HG03135 (cell line): ENCODE measurements at regions not wholly inside any gene's neighbourhood (a gene's known extent, or its start where the extent isn't known, plus 50 kb on each side); places are given as distances from the start of the nearest gene placed in this dataset.
"Not testable (repeated sequence)": the region's sequence is repeated elsewhere in the genome, so short reads cannot be mapped to it uniquely, and the experiment has no call there.

Experiments used
- ATAC-seq: cut with Tn5 transposase; IDR thresholded peaks from one replicate; pipeline ENCODE4 v1.9.1; 2021; ENCODE audit warnings: mild to moderate bottlenecking, moderate library complexity; ENCODE audit not compliant: unreplicated experiment

DNA sequence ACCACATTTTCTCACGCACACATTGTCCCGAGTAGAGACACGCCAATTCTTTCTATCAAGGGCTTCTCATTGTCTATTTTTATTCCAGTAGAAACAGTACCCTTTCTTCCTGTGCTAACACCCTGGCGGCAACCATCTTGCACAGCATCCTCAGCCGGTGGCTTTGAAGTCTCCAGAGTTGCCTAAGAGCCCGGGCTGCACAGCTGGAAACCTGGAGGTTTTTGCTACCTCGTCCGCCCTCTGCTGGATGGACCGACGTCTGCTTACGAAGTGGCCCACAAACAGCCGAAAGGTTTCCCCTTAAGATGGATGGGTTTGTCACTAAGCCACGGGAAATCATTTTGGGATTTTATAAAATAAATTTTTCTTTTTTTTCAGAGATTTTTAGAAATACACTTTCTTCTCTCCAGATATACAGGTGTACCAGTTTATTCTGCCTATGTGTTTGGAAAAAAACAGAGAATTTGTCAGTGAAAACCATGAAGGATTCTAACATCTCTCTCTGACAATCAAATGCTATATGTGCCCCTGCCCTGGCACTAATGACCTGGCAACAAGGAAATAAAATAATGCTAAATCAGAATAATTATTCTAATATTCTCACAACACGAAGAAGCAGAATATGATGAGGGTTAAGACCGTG, 81.8 kb upstream of the FAM204A start:
- peak; percentile 80 for ATAC-seq

- no peak for ATAC-seq
Measured at GRCh38 chr10:118422241-118422640, 80.1 kb upstream of the FAM204A start.

DNA sequence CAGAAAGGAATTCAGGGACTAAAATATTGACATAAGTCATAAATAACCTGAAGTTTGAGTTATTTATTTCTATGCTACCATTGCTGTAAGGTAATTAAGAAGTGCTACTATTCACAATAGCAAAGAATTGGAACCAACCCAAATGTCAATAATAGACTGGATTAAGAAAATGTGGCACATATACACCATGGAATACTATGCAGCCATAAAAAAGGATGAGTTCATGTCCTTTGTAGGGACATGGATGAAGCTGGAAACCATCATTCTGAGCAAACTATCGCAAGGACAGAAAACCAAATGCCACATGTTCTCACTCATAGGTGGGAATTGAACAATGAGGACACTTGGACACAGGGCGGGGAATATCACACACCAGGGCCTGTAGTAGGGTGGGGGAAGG, 77.9 kb upstream of the FAM204A start:
- ATAC-seq: not testable (repeated sequence)

DNA sequence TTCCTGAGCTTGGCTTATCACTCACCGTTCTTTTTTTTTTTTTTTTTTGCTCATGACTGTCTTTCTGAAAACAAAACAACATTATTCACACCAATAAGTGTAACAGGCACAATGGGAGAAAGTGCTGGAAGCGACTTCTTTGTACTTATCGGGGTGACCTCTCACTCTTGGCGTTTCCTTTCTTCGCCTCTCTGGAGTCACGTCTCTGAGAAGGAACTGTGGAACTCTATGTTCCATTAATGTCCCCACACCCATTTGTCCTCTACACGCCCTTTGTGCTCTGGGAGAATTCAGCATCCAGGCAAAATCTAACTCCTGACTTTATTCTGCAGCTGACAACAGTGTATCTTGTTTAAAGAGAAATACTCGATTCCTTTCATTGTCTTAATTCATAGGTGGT, 70.8 kb upstream of the FAM204A start:
- no peak for ATAC-seq

- ATAC-seq: no peak
Measured at GRCh38 chr10:118412132-118412760, 70.1 kb upstream of the FAM204A start.

- no peak for ATAC-seq
Measured at GRCh38 chr10:118409295-118409694, 67.2 kb upstream of the FAM204A start.

DNA sequence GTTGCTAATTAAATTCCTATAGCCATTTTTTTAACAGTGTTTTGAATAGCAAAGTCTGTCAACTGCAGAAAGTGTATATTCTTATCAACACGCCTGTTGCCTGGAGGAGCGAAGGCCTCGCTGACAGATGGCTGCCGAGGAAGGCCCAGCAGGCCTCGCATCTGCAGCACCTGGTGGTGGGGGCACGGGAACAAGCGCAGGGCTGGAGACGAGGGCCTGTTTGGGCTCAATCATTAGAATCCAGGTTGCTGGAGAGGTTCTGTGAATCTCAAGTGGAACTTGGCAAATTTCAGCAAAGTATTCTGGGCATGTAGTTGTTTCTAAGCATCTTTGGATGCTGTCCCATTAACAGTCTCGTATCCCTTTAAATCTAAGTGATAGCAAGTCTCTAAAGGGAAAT, 66.1 kb upstream of the FAM204A start:
- ATAC-seq: no peak

DNA sequence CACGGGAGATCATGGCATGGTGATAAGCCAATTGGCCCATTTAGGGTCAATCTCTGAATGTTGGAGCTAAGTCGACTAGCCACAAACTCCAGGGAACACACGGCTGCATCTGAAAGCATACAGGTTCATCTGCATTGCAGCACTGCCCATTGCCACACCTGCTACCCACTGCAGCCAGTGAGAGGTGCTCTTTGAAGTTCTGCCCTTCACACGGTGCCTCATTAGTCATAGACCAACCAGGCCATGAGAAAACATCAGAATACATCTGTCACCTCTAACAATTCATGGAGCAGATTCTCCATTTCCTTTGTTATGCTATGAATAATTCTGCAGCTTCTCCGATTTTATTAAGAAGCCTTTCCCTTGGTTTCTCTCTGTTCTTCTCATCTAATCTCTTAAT, 65.7 kb upstream of the FAM204A start:
- ATAC-seq: no peak

- ATAC-seq: no peak
Measured at GRCh38 chr10:118407026-118407425, 64.9 kb upstream of the FAM204A start.

DNA sequence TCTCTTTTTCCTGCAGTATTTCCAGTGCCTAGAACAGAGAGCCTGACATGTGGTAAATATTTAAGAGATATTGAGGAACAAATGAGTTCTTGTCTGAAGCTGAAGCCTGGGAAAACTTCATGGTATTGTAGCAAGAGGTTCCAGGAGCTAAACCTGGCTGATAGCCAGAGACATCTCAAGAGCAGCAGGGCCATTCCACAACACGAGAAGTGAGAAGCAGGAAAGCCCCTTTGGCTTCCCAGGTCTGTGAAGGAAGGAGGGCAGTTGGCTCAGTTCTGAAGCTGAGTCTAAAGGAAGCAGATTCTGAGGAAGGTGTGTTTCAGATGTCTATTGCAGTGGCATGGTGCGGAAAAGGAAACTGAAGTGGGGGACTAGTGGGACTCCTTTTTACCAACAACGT, 63.8 kb upstream of the FAM204A start:
- no peak for ATAC-seq

DNA sequence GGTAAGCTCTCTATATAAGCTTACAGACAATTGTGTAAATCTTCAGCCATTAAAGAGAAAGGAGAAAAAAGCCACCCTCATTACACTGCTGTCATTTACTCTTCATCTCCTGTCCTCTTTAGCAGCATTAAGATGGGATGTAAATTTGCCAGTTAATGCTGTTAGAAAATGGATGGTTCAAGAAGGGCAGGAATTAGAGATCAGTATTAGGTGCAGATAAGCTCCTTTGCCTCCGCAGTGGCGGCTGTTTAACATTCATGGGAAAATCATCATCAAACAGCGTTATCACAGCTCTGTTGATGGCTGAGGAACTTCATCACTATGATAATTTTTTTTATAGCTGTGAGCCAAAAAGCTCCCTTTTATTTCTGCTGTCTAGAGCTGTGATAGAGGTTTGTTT, 61.8 kb upstream of the FAM204A start:
- no peak for ATAC-seq

GRCh38 chr10:118401708-118402193, 59.6 kb upstream of the FAM204A start:
- no peak for ATAC-seq

- no peak for ATAC-seq
Measured at GRCh38 chr10:118397391-118397790, 55.3 kb upstream of the FAM204A start.

GRCh38 chr10:118395947-118396346, 53.8 kb upstream of the FAM204A start:
- no peak for ATAC-seq

DNA sequence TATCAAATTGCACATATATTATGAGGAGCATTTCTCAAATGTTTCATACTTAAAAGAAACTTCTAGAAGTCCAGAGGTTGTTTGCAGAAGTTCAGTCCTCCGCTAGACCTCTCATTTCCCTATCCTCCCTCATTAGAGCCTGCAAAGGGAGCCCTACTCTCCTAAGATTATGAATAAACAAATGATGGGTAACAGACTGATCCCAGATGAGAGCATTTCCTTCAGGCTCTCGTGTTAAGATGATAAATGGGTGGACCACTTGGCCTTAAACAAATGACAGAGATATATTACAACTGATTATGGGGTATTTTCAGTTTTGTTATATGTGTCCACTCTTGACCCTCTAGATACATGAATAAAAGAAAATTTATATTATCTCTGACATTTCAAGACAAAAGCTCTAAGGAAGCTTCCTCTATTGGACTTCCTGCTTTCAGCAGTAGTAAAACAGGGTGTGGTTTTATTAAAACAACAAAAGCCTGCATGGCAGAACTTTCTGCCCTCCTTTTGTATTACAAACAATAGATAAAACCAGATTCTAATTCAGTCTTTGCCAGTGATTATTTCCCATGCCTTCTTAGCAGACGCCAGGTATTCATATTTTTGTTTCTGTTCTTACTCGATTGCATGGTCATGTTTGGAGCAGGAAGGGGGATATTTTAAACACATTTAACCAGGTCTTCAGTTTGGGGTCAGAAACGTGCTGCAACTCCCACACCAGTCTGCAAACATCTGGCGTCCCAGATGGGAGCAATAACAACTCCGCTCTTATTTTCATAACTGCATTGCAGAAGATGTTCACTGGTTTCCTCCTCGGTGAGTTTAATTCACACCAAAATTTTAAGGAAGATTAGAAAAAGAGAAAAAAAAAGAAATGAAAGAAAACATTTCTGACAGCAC, 52.4 kb upstream of the FAM204A start:
- ATAC-seq: no peak

DNA sequence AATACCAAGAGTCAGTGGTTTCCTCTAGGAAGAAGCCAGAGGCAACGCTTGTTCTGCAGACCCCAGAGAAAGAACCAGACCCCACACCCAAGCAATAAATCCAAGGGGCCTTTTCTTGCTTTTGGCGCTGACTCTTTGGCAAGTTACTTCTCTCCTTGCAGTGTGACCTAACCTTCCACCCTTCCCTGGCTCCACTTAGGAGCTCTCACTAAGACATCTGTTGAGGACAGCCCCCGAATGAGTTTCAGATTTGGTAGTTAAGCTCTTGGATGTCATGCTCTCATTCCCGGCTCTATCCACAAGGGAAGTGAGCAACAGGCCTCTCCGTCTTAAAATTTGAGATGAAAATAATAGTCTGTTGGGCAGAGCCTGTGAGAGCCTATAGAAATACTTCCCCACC, 50.6 kb upstream of the FAM204A start:
- no peak for ATAC-seq
